H1 (cell line): ENCODE measurements at regions not wholly inside any gene's neighbourhood (a gene's known extent, or its start where the extent isn't known, plus 50 kb on each side); places are given as distances from the start of the nearest gene placed in this dataset.

Source experiments
- CTCF ChIP-seq, 3 experiments: IDR thresholded peaks; 1 replicate in 2 of 3; 2 replicates in 1 of 3; pipeline versions ENCODE4 v1.5.1 to v1.6.1; 2011; ENCODE audit warnings: low read length in 3 of 3, mild to moderate bottlenecking in 3 of 3, inconsistent platforms in 2 of 3, low read depth in 1 of 3, moderate library complexity in 1 of 3; ENCODE audit not compliant: insufficient read depth in 1 of 3; ENCODE audit errors: control extremely low read depth in 1 of 3
- SP1 ChIP-seq: IDR thresholded peaks from 2 replicates; pipeline ENCODE4 v1.6.1; 2011; ENCODE audit warnings: low read depth, low read length

GRCh38 chr11:23404225-23405160 lies 544.2 kb upstream of the CCDC179 start (continued):
- TF ChIP-seq CTCF (IDR thresholded peaks at IDR 0.05; ENCODE audit: control extremely low read depth in 1 of 3, insufficient read depth in 1 of 3, low read depth in 1 of 3, low read length in 3 of 3): no peak
- TF ChIP-seq SP1: no peak
